ENCODE measurements at regions not wholly inside any gene's neighbourhood (a gene's known extent, or its start where the extent isn't known, plus 50 kb on each side); places are given as distances from the start of the nearest gene placed in this dataset.

DNA sequence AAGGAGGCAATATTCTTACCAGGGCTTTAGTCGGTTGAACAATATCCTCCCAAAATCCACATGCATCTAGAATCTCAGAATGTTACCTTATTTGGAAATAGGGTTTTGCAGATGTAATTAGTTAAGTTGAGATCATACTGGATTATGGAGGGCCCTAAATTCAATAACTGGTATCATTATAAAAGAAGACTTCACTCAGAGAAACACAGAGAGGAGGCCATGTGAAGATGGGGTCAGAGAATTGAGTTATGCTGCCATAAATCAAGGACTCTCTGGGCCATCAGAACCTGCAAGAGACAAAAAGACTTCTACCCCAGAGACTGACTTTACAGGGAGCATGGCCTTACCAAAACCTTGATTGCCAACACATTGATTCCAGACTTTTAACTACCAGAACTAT is 1611.1 kb downstream of the SLITRK5 start:
- Histone ChIP-seq H3K18ac (ENCODE audit: low read depth, low read length) (no peak overlapping the region), H4K91ac (ENCODE audit: insufficient read depth, low read depth, low read length) (no peak overlapping the region), H2BK120ac (ENCODE audit: low read depth, low read length) (no peak overlapping the region), H2BK20ac (ENCODE audit: low read depth, low read length) (no peak overlapping the region), H4K5ac (ENCODE audit: low read depth, low read length) (no peak overlapping the region), H3K14ac (replicated peaks; ENCODE audit: low read depth, low read length) (no peak overlapping the region), H3K4ac (ENCODE audit: low read depth, low read length) (no peak overlapping the region), H2AFZ (replicated peaks; ENCODE audit: low read length, poor library complexity) (no peak overlapping the region), H2AK9ac (replicated peaks; ENCODE audit: low read depth, low read length, poor library complexity) (no peak overlapping the region), H4K20me1 (ENCODE audit: insufficient read depth, low read length) (no peaks in the 10 kb centered on the region), H3K56ac (ENCODE audit: extremely low read depth, insufficient read depth, low read length) (no peak overlapping the region), H3K79me1 (ENCODE audit: low read depth in 1 of 2, low read length in 2 of 2) (no peaks in the 10 kb centered on the region), H3K4me1 (ENCODE audit: control insufficient read depth, insufficient read depth, low read length) (no peaks in the 10 kb centered on the region), H3K23ac (ENCODE audit: low read depth, low read length) (no peak overlapping the region), H3K4me3 (ENCODE audit: insufficient read depth, low read depth, low read length) (no peak overlapping the region), H3K9me1 (ENCODE audit: insufficient read depth, low read length) (no peaks in the 10 kb centered on the region), H4K8ac (ENCODE audit: low read depth in 2 of 2, low read length in 2 of 2) (no peak overlapping the region), H3K4me2 (ENCODE audit: low read depth, low read length) (no peak overlapping the region), H3K27ac (ENCODE audit: insufficient read depth, low read length) (no peak overlapping the region), H3K27me3 (ENCODE audit: control insufficient read depth, insufficient read depth, low read length) (no peaks in the 10 kb centered on the region), H2AK5ac (ENCODE audit: low read depth, low read length) (no peak overlapping the region), H2BK5ac (ENCODE audit: low read depth, low read length, poor library complexity, severe bottlenecking) (no peak overlapping the region), H3K9me3 (ENCODE audit: control insufficient read depth, insufficient read depth, low read length) (peaks cover 7% of the 10 kb centered on the region), H3K36me3 (ENCODE audit: control insufficient read depth, insufficient read depth, low read length) (no peaks in the 10 kb centered on the region), H3K9ac (ENCODE audit: low read depth, low read length) (no peak overlapping the region), H2BK15ac (ENCODE audit: low read depth, low read length) (no peak overlapping the region)
- TF ChIP-seq CHD1 (IDR thresholded peaks at IDR 0.05; ENCODE audit: low read depth, low read length) (no peak), MAFK (IDR thresholded peaks at IDR 0.05; ENCODE audit: low read depth, low read length) (no peak), USF2 (IDR thresholded peaks at IDR 0.05; ENCODE audit: low read depth, low read length) (no peak), ELK1 (IDR thresholded peaks at IDR 0.05; ENCODE audit: borderline replicate concordance, low read depth, low read length) (no peak), MAZ (IDR thresholded peaks at IDR 0.05; ENCODE audit: borderline replicate concordance, low read depth, low read length) (no peak), NFE2L2 (IDR thresholded peaks at IDR 0.05; ENCODE audit: low read depth, low read length) (no peak), FOS (IDR thresholded peaks at IDR 0.05; ENCODE audit: low read depth, low read length) (no peak), RAD21 (IDR thresholded peaks at IDR 0.05; ENCODE audit: low read length) (no peak), MXI1 (IDR thresholded peaks at IDR 0.05; ENCODE audit: borderline replicate concordance, low read depth, low read length) (no peak), CTCF (conservative IDR thresholded peaks at IDR 0.05; ENCODE audit: low read depth, low read length) (no peak), CEBPB (IDR thresholded peaks at IDR 0.05; ENCODE audit: low read depth, low read length) (no peak), BHLHE40 (IDR thresholded peaks at IDR 0.05; ENCODE audit: low read depth, low read length) (no peak)
- CTCF ChIA-PET, result no interaction called here
- POLR2A ChIA-PET (ENCODE audit: unreplicated experiment), result no interaction called here
- no peak for ATAC-seq (ENCODE audit: low read depth)
- no TSS peak for BruUV-seq (replicated peaks)
- dilution Hi-C loops (cut with HindIII; ENCODE audit: low sequenced_read_pairs, unreplicated experiment) (no loop called here), in situ Hi-C loops (cut with MboI; ENCODE audit: low sequenced_read_pairs) (no loop called here), intact Hi-C loops (cut with micrococcal nuclease) (no loop called here)
- no CpG with 5 or more reads among the region's 1 CpG for WGBS, 2 experiments (ENCODE audit: extremely low coverage in 2 of 2, insufficient read length in 1 of 2)
- DNase-seq, result no peak

All from IMR-90 (cell line).